ENCODE measurements at regions not wholly inside any gene's neighbourhood (a gene's known extent, or its start where the extent isn't known, plus 50 kb on each side); places are given as distances from the start of the nearest gene placed in this dataset.

- TF ChIP-seq CTCF (IDR thresholded peaks at IDR 0.05; ENCODE audit: insufficient read depth, low read length), result no peak
- no peak overlapping the region for H3K4me3 ChIP-seq (ENCODE audit: low read depth, low read length)
- peak; percentile 54 for DNase-seq (ENCODE audit: low read depth)
Measured at GRCh38 chr6:132136981-132137380, 185.8 kb upstream of the CCN2 start.

GRCh38 chr6:132135409-132135808, 184.2 kb upstream of the CCN2 start:
- DNase-seq (ENCODE audit: low read depth), result no peak
- no peak for TF ChIP-seq CTCF (IDR thresholded peaks at IDR 0.05; ENCODE audit: insufficient read depth, low read length)
- H3K4me3 ChIP-seq (ENCODE audit: low read depth, low read length), result no peak overlapping the region

GRCh38 chr6:132133736-132134445, 182.7 kb upstream of the CCN2 start:
- no peak for TF ChIP-seq CTCF (IDR thresholded peaks at IDR 0.05; ENCODE audit: insufficient read depth, low read length)
- H3K4me3 ChIP-seq (ENCODE audit: low read depth, low read length), result no peak overlapping the region
- peak; percentile 59 for DNase-seq (ENCODE audit: low read depth)

GRCh38 chr6:132132924-132133639, 181.9 kb upstream of the CCN2 start:
- DNase-seq (ENCODE audit: low read depth), result peak; percentile 67
- TF ChIP-seq CTCF (IDR thresholded peaks at IDR 0.05; ENCODE audit: insufficient read depth, low read length), result no peak
- no peak overlapping the region for H3K4me3 ChIP-seq (ENCODE audit: low read depth, low read length)

GRCh38 chr6:132132422-132132821, 181.2 kb upstream of the CCN2 start:
- TF ChIP-seq CTCF (IDR thresholded peaks at IDR 0.05; ENCODE audit: insufficient read depth, low read length), result no peak
- H3K4me3 ChIP-seq (ENCODE audit: low read depth, low read length), result no peak overlapping the region
- peak; percentile 73 for DNase-seq (ENCODE audit: low read depth)

- DNase-seq (ENCODE audit: low read depth), result peak; percentile 96
- no peak overlapping the region for H3K4me3 ChIP-seq (ENCODE audit: low read depth, low read length)
- no peak for TF ChIP-seq CTCF (IDR thresholded peaks at IDR 0.05; ENCODE audit: insufficient read depth, low read length)
Measured at GRCh38 chr6:132131758-132132157, 180.6 kb upstream of the CCN2 start.
